Vagina (tissue), 2 donors: ENCODE measurements at regions not wholly inside any gene's neighbourhood (a gene's known extent, or its start where the extent isn't known, plus 50 kb on each side); places are given as distances from the start of the nearest gene placed in this dataset.

Experiments
- DNase-seq, 2 donors: peaks; one replicate each; pipeline ENCODE4 v3.0.0-alpha.2; 2017; ENCODE audit errors: extremely low spot score in 2 of 2
- H3K27ac ChIP-seq: fragments of 200-600 bp; sonication (generic); one replicate; pipeline ENCODE4 v1.5.1; 2019
- H3K27me3 ChIP-seq: fragments of 200-600 bp; sonication (generic); one replicate; pipeline ENCODE4 v1.5.1; 2019
- H3K36me3 ChIP-seq, 2 donors: fragments of 200-600 bp; sonication (generic); one replicate each; pipeline ENCODE4 v1.5.1; 2017 to 2019
- H3K4me1 ChIP-seq: fragments of 200-600 bp; sonication (generic); one replicate; pipeline ENCODE4 v1.5.1; 2019
- H3K4me3 ChIP-seq, 2 donors: fragments of 200-600 bp; sonication (generic); 1 replicate in 1 of 2; 2 replicates in 1 of 2; pipeline ENCODE4 v1.5.1; 2016 to 2019
- H3K9me3 ChIP-seq: fragments of 200-600 bp; sonication (generic); one replicate; pipeline ENCODE4 v1.5.1; 2019
- POLR2A ChIP-seq, 2 donors: fragments of 450-650 bp; IDR thresholded peaks; one replicate each; pipeline ENCODE4 v1.6.1; 2017; ENCODE audit warnings: antibody characterized with exemption in 2 of 2, mild to moderate bottlenecking in 2 of 2, moderate library complexity in 2 of 2
- POLR2AphosphoS5 ChIP-seq, 2 donors: sonication (generic); formaldehyde crosslinking; IDR thresholded peaks; one replicate each; pipeline ENCODE4 v1.9.0; 2017; ENCODE audit warnings: antibody characterized with exemption in 2 of 2, mild to moderate bottlenecking in 2 of 2, low read depth in 1 of 2; ENCODE audit not compliant: insufficient read depth in 1 of 2
- intact Hi-C: fragments of 100-400 bp; cut with DNase I; formaldehyde crosslinking; loops from one replicate; pipeline ENCODE4 v1.15.1; 2023
- TF ChIP-seq, protein P1 (sequence below), 3 experiments: fragments of 450-650 bp in 2 of 3; fragments of 200-600 bp in 1 of 3; sonication (generic) in 1 of 3; IDR thresholded peaks; one replicate each; pipeline ENCODE4 v1.5.1; 2017 to 2019; ENCODE audit warnings: antibody characterized with exemption in 3 of 3, mild to moderate bottlenecking in 2 of 3, moderate library complexity in 2 of 3

DNA sequence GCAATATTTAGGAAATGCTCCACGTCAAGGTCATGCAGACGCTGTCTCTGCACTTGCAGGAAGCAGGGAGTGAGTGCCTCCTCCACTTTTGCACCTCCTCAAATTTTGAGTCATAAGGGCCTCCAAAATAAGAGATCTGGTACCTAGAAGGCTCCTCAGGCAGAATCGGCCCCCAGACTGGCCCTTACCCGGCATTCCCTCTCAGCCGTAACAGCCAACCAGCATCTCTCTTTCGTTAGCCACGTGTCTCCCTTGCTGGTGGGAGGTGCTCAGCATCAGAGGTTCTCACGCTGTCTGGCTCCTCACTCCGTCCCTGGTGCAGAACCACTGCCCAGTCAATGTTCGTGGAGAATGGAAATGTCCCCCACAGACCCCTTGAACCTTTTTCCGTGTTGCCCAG, 75.3 kb downstream of the ANKRD60 start:
- TF ChIP-seq POLR2A (IDR thresholded peaks at IDR 0.05) (no peak), POLR2AphosphoS5 (IDR thresholded peaks at IDR 0.05; ENCODE audit: insufficient read depth in 1 of 2, low read depth in 1 of 2) (no peak)
- TF ChIP-seq, protein P1, sequence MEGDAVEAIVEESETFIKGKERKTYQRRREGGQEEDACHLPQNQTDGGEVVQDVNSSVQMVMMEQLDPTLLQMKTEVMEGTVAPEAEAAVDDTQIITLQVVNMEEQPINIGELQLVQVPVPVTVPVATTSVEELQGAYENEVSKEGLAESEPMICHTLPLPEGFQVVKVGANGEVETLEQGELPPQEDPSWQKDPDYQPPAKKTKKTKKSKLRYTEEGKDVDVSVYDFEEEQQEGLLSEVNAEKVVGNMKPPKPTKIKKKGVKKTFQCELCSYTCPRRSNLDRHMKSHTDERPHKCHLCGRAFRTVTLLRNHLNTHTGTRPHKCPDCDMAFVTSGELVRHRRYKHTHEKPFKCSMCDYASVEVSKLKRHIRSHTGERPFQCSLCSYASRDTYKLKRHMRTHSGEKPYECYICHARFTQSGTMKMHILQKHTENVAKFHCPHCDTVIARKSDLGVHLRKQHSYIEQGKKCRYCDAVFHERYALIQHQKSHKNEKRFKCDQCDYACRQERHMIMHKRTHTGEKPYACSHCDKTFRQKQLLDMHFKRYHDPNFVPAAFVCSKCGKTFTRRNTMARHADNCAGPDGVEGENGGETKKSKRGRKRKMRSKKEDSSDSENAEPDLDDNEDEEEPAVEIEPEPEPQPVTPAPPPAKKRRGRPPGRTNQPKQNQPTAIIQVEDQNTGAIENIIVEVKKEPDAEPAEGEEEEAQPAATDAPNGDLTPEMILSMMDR (IDR thresholded peaks at IDR 0.05) = no peak
- Histone ChIP-seq H3K4me1 (no peaks in the 10 kb centered on the region), H3K27me3 (no peaks in the 10 kb centered on the region), H3K27ac (no peak overlapping the region), H3K4me3 (no peak overlapping the region), H3K9me3 (no peaks in the 10 kb centered on the region), H3K36me3 (no peaks in the 10 kb centered on the region)
- DNase-seq = no peak
- intact Hi-C loops = no loop called here

DNA sequence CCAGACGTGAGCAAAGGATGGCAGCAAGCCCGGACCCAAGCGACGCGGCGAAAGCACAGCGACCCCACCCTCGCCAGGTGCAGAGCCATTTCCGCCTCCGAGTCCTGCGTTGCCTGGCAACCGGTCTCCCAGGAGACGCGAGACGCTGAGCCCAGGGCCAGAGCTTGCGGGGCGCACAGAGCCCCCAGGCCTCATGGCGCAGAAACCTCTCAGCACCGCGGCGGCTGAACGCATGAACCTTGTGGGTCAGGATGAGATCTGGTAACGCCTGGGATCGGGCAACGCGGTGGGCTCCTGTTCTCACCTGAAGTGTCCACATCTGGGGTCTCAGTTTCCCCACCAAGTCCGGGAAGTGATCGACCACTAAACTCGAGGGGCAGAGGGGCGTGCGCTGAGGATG, 77.7 kb downstream of the ANKRD60 start:
- Histone ChIP-seq H3K4me1 (no peaks in the 10 kb centered on the region), H3K27me3 (no peaks in the 10 kb centered on the region), H3K4me3 (no peak overlapping the region), H3K27ac (no peak overlapping the region), H3K36me3 (no peaks in the 10 kb centered on the region), H3K9me3 (no peaks in the 10 kb centered on the region)
- TF ChIP-seq, protein P1 (IDR thresholded peaks at IDR 0.05) = no peak
- TF ChIP-seq POLR2A (IDR thresholded peaks at IDR 0.05) (no peak), POLR2AphosphoS5 (IDR thresholded peaks at IDR 0.05; ENCODE audit: insufficient read depth in 1 of 2, low read depth in 1 of 2) (no peak)
- DNase-seq = no peak
- intact Hi-C loops = no loop called here

DNA sequence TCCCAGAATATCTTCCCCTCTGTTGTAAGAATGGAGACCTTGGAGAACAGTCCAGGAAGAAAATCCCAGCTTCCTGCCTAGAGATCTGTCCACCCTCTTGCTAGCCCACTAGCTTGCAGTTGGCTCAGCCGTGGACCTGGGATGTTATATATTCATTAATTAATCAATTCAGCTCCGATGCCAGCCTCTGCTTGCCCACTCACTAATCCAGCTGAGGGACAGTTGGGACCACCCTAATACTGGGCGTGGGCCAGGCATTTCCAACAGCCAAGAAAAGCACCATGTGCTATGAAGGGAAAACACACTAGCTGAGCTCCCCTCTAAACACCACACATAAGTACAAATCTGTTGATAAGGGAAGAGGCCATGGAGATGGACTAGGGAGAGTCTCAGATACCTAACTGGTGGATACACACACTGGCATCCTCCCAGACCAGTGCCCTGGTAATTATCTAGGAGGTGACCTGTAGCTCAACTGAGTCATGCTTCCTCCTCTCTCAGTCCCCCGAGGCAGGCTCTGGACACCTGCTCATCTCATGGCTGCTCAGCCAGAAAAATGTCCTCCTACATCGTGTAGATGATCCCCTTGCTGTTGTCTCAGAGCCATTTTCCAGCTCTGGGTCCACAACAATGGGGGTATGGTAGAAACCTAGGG, 78.9 kb downstream of the ANKRD60 start:
- no peak for TF ChIP-seq POLR2A (IDR thresholded peaks at IDR 0.05)
- no peak for TF ChIP-seq POLR2AphosphoS5 (IDR thresholded peaks at IDR 0.05; ENCODE audit: insufficient read depth in 1 of 2, low read depth in 1 of 2)
- TF ChIP-seq, protein P1 (IDR thresholded peaks at IDR 0.05) = no peak
- Histone ChIP-seq H3K4me3 (no peak overlapping the region), H3K27ac (no peak overlapping the region), H3K27me3 (no peaks in the 10 kb centered on the region), H3K36me3 (no peaks in the 10 kb centered on the region), H3K9me3 (no peaks in the 10 kb centered on the region), H3K4me1 (no peaks in the 10 kb centered on the region)
- intact Hi-C loops = no loop called here
- no peak for DNase-seq

DNA sequence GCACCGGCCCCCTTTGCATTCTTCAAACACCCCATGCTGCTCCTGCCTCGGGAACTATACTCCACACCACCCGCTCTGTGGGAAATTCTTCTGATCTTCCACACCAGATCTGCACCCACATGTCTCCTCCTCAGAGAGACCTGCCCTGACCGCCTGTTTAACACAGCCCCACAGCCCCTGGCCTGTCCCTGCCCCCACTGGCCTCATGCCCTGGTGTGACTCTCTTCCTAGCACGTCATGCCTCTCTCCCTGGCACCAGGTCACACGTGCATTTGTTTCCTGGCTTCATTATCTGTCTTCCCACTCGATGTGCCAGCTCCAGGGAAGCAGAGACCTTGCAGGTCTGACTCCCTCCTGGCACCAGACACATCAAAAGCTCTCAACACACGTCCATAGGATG, 79.6 kb downstream of the ANKRD60 start:
- TF ChIP-seq POLR2AphosphoS5 (IDR thresholded peaks at IDR 0.05; ENCODE audit: insufficient read depth in 1 of 2, low read depth in 1 of 2) = no peak
- TF ChIP-seq POLR2A (IDR thresholded peaks at IDR 0.05) = no peak
- TF ChIP-seq, protein P1 (IDR thresholded peaks at IDR 0.05) = no peak
- no peak for DNase-seq
- Histone ChIP-seq H3K27ac (no peak overlapping the region), H3K36me3 (no peaks in the 10 kb centered on the region), H3K4me3 (no peak overlapping the region), H3K4me1 (no peaks in the 10 kb centered on the region), H3K9me3 (no peaks in the 10 kb centered on the region), H3K27me3 (no peaks in the 10 kb centered on the region)
- intact Hi-C loops = no loop called here

DNA sequence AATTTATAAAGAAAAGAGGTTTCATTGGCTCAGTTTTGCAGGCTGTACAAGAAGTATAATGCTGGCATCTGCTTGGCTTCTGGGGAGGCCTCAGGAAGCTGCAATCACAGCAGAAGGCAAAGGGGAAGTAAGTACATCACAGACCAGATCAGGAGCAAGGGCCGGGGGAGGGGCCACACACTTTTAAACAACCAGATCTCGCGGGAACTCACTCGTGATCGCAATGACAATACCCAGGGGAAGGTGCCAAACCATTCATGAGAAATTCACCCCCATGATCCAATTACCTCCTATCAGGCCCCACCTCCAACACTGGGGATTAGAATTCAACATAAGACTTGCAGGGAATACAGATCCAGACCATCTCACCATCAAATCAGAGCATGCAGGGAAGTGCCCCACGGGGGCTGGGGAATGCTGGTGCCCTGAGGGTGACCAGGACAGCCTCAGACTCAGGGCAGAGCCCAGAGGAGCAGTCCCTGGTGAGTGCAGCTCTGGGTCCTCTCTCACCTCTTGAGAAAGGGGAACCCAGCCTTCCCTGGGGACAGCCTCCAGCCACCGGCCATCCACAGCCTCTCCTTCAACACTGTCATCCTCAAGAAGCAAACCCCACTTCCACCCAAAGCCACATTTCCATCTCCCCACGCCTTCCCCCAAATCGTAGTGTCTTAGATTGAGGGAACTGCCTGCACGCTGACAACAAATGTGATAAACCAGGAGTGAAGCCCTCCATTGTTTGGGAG, 80.7 kb downstream of the ANKRD60 start:
- TF ChIP-seq POLR2AphosphoS5 (IDR thresholded peaks at IDR 0.05; ENCODE audit: insufficient read depth in 1 of 2, low read depth in 1 of 2) (no peak), POLR2A (IDR thresholded peaks at IDR 0.05) (no peak)
- TF ChIP-seq, protein P1 (IDR thresholded peaks at IDR 0.05) = no peak
- intact Hi-C loops = no loop called here
- no peaks in the 10 kb centered on the region for H3K9me3 ChIP-seq
- DNase-seq = no peak
- H3K27me3 ChIP-seq = no peaks in the 10 kb centered on the region
- H3K4me3 ChIP-seq = no peak overlapping the region
- H3K36me3 ChIP-seq = no peaks in the 10 kb centered on the region
- no peaks in the 10 kb centered on the region for H3K4me1 ChIP-seq
- no peak overlapping the region for H3K27ac ChIP-seq
